Adipocyte (in vitro differentiated cells): ENCODE measurements at regions not wholly inside any gene's neighbourhood (a gene's known extent, or its start where the extent isn't known, plus 50 kb on each side); places are given as distances from the start of the nearest gene placed in this dataset.

ENCODE experiments used
- DNase-seq: peaks from one replicate; pipeline ENCODE4 v3.0.0-alpha.2; 2015; ENCODE audit warnings: low read depth
- H3K27me3 ChIP-seq: replicated peaks from 2 replicates; pipeline ENCODE4 v1.7.0; 2013; ENCODE audit warnings: mild to moderate bottlenecking, low read length, moderate library complexity; ENCODE audit not compliant: control insufficient read depth, insufficient read depth
- H3K36me3 ChIP-seq: 2 replicates; pipeline ENCODE4 v1.7.0; 2013; ENCODE audit warnings: low read length, mild to moderate bottlenecking, moderate library complexity; ENCODE audit not compliant: control insufficient read depth, insufficient read depth, severe bottlenecking
- H3K4me1 ChIP-seq: 2 replicates; pipeline ENCODE4 v1.7.0; 2013; ENCODE audit warnings: mild to moderate bottlenecking, low read length, moderate library complexity; ENCODE audit not compliant: control insufficient read depth, insufficient read depth
- H3K4me3 ChIP-seq: 2 replicates; pipeline ENCODE4 v1.7.0; 2013; ENCODE audit warnings: mild to moderate bottlenecking, low read length, moderate library complexity
- H3K9ac ChIP-seq: 2 replicates; pipeline ENCODE4 v1.7.0; 2013; ENCODE audit warnings: mild to moderate bottlenecking, low read length, moderate library complexity
- H3K9me3 ChIP-seq: 2 replicates; pipeline ENCODE4 v1.7.0; 2013; ENCODE audit warnings: mild to moderate bottlenecking, low read length, moderate library complexity; ENCODE audit not compliant: control insufficient read depth

- Histone ChIP-seq H3K4me3 (no peak overlapping the region), H3K9me3 (peaks cover 32% of the 10 kb centered on the region), H3K9ac (no peak overlapping the region), H3K4me1 (no peaks in the 10 kb centered on the region), H3K36me3 (no peaks in the 10 kb centered on the region), H3K27me3 (no peaks in the 10 kb centered on the region)
- no peak for DNase-seq
Observed at GRCh38 chr15:31852933-31853799, 177.1 kb upstream of the CHRNA7 start.

- H3K9me3 ChIP-seq: peaks cover 18% of the 10 kb centered on the region
- no peaks in the 10 kb centered on the region for H3K27me3 ChIP-seq
- H3K4me1 ChIP-seq: no peaks in the 10 kb centered on the region
- no peak overlapping the region for H3K4me3 ChIP-seq
- no peak for DNase-seq
- no peak overlapping the region for H3K9ac ChIP-seq
- no peaks in the 10 kb centered on the region for H3K36me3 ChIP-seq
Observed at GRCh38 chr15:31856581-31856980, 173.7 kb upstream of the CHRNA7 start.

- H3K4me3 ChIP-seq: no peak overlapping the region
- no peaks in the 10 kb centered on the region for H3K27me3 ChIP-seq
- no peaks in the 10 kb centered on the region for H3K36me3 ChIP-seq
- no peak for DNase-seq
- H3K9ac ChIP-seq: no peak overlapping the region
- H3K4me1 ChIP-seq: no peaks in the 10 kb centered on the region
- peaks cover 18% of the 10 kb centered on the region for H3K9me3 ChIP-seq
Observed at GRCh38 chr15:31857194-31857593, 173.1 kb upstream of the CHRNA7 start.

- Histone ChIP-seq H3K9ac (no peak overlapping the region), H3K27me3 (no peaks in the 10 kb centered on the region), H3K9me3 (peaks cover 18% of the 10 kb centered on the region), H3K36me3 (no peaks in the 10 kb centered on the region), H3K4me3 (no peak overlapping the region), H3K4me1 (no peaks in the 10 kb centered on the region)
- DNase-seq: no peak
Observed at GRCh38 chr15:31858026-31858425, 172.3 kb upstream of the CHRNA7 start.

GRCh38 chr15:31866248-31866647 is 164.1 kb upstream of the CHRNA7 start:
- no peak overlapping the region for H3K9ac ChIP-seq
- no peaks in the 10 kb centered on the region for H3K9me3 ChIP-seq
- no peak overlapping the region for H3K4me3 ChIP-seq
- DNase-seq: no peak
- no peaks in the 10 kb centered on the region for H3K36me3 ChIP-seq
- H3K27me3 ChIP-seq: no peaks in the 10 kb centered on the region
- H3K4me1 ChIP-seq: peaks cover 7% of the 10 kb centered on the region

GRCh38 chr15:31867536-31868442 is 162.5 kb upstream of the CHRNA7 start:
- Histone ChIP-seq H3K27me3 (no peaks in the 10 kb centered on the region), H3K36me3 (no peaks in the 10 kb centered on the region), H3K4me3 (no peak overlapping the region), H3K9me3 (no peaks in the 10 kb centered on the region), H3K4me1 (peaks cover 7% of the 10 kb centered on the region), H3K9ac (no peak overlapping the region)
- peak; percentile 62 for DNase-seq

GRCh38 chr15:31869686-31870307 is 160.5 kb upstream of the CHRNA7 start:
- DNase-seq: peak; percentile 17
- Histone ChIP-seq H3K4me3 (peak overlapping the region; percentile 81), H3K36me3 (no peaks in the 10 kb centered on the region), H3K9me3 (peaks cover 5% of the 10 kb centered on the region), H3K9ac (peak overlapping the region; percentile 39), H3K4me1 (peaks cover 7% of the 10 kb centered on the region), H3K27me3 (no peaks in the 10 kb centered on the region)

- peak; percentile 92 for DNase-seq
- Histone ChIP-seq H3K36me3 (no peaks in the 10 kb centered on the region), H3K4me1 (peaks cover 7% of the 10 kb centered on the region), H3K9ac (peak within 1 kb of the TSS; percentile 79), H3K27me3 (no peaks in the 10 kb centered on the region), H3K9me3 (peaks cover 5% of the 10 kb centered on the region), H3K4me3 (peak within 1 kb of the TSS; percentile 85)
Observed at GRCh38 chr15:31870328-31871165, 159.8 kb upstream of the CHRNA7 start, which contains the start of gene OTUD7A. TSS of gene OTUD7A (minus strand) at chr15:31870673.

GRCh38 chr15:31871166-31871886 is 159.0 kb upstream of the CHRNA7 start:
- peak; percentile 17 for DNase-seq

GRCh38 chr15:31871887-31872281 is 158.4 kb upstream of the CHRNA7 start:
- Histone ChIP-seq H3K4me3 (no peak overlapping the region), H3K36me3 (no peaks in the 10 kb centered on the region), H3K9me3 (peaks cover 5% of the 10 kb centered on the region), H3K4me1 (peaks cover 7% of the 10 kb centered on the region), H3K27me3 (no peaks in the 10 kb centered on the region), H3K9ac (no peak overlapping the region)
- no peak for DNase-seq

More at GRCh38 chr15:31871166-31871886, 159.0 kb upstream of the CHRNA7 start:
- Histone ChIP-seq H3K4me3 (peak overlapping the region; percentile 85), H3K9me3 (peaks cover 5% of the 10 kb centered on the region), H3K4me1 (peaks cover 7% of the 10 kb centered on the region), H3K27me3 (no peaks in the 10 kb centered on the region), H3K36me3 (no peaks in the 10 kb centered on the region), H3K9ac (peak overlapping the region; percentile 79)
